ENCODE measurements at regions not wholly inside any gene's neighbourhood (a gene's known extent, or its start where the extent isn't known, plus 50 kb on each side); places are given as distances from the start of the nearest gene placed in this dataset.

GRCh38 chr10:128693493-128694131 lies 567.4 kb upstream of the MKI67 start:
- DNase-seq = no peak

DNA sequence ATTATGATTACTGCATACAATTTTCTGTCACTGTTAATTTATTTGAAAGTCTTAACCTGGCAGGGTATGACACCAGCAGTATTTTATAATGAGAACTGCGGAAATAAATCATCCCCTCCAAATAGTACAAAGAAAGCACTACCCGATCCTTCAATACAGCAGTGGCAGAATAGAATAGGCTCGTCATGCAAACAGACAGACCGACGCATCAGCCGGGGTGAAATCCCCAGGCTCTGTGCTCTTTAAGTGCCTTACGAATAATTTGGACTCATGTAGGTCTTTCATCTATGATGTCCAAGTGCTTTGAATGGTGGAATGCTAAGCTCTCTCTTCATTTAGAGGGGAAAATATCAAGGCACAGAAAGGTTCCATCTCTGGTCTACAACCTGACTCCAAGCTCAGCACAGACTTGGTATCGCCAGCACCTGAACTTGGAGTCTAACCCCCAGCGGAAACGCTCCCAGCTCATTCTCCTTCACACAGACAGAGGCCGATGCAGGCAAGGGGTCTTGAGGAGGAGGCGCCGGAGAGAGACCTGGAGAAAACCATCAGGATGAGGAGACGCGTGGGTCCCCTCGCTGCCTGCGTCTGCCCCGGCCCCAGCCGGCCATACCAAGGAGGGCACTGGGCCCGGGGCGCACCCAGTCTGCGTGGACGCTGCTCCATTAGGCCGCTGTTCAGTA lies 568.1 kb upstream of the MKI67 start:
- DNase-seq = no peak

- DNase-seq = no peak
Observed at GRCh38 chr10:128694851-128695725, 568.9 kb upstream of the MKI67 start.

- DNase-seq = no peak
Observed at GRCh38 chr10:128695931-128696330, 569.7 kb upstream of the MKI67 start.

GRCh38 chr10:128697437-128697836 lies 571.2 kb upstream of the MKI67 start:
- no peak for DNase-seq

GRCh38 chr10:128701381-128701780 lies 575.2 kb upstream of the MKI67 start:
- no peak for DNase-seq

DNA sequence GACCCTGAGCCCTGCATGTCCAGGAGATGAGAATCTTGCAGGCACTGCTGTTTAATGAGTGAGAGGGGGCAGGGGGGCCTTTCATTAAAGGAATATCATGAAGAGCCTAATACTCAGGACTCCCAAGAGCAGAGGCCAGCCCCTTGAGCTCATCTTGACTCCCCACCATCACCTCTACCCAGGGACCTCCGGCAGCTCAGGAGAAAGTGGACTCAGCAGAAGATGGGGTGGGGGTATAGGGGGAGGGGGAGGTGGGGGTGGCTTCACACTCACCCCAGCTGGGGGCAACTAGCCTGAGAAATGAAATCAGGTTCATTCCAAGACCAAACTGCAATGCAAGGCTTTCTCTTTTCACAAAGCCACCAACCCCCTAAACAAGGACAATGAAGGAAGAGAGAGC lies 575.6 kb upstream of the MKI67 start:
- no peak for DNase-seq

DNA sequence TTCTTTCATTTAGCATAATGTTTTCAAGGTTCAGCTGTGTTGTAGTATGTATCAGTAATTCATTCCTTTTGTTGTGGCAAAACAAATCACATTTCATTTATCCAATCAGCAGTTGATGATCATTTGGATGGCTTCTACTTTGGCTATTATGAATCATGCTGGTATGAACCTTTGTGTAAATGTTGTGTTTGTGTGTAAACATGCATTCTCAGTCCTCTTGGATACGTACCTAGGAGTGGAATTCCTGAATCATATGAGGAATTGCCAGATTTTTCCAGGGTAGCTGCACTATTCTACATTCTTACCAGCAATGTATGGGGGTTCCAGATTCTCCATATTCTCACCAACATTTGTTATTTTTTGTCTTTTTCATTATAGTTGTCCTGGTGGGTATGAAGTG lies 578.5 kb upstream of the MKI67 start:
- no peak for DNase-seq

DNA sequence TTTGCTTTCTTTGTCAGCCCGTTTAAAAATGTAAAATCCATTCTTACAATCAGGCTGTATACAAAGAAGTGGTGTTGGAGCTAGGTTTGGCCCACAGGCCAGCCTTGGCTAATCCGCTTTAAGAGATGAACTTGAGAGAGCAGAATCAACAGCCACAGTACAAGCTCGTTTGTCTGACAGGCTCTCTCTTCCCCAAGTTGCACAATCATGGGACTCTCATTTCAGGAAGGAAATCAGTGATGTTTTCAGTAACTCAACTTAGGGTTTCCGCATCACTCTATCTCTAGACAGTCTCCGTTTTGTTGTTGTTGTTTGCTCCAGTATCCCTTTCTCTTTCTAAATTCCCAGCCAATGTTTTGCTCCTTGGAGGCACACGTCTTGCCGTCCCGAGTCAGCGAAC lies 582.0 kb upstream of the MKI67 start:
- no peak for DNase-seq

GRCh38 chr10:128709686-128710085 lies 583.5 kb upstream of the MKI67 start:
- no peak for DNase-seq

GRCh38 chr10:128710098-128710797 lies 584.0 kb upstream of the MKI67 start:
- no peak for DNase-seq

GRCh38 chr10:128710798-128711183 lies 584.6 kb upstream of the MKI67 start:
- DNase-seq = no peak

- no peak for DNase-seq
Observed at GRCh38 chr10:128711806-128712205, 585.6 kb upstream of the MKI67 start.

DNA sequence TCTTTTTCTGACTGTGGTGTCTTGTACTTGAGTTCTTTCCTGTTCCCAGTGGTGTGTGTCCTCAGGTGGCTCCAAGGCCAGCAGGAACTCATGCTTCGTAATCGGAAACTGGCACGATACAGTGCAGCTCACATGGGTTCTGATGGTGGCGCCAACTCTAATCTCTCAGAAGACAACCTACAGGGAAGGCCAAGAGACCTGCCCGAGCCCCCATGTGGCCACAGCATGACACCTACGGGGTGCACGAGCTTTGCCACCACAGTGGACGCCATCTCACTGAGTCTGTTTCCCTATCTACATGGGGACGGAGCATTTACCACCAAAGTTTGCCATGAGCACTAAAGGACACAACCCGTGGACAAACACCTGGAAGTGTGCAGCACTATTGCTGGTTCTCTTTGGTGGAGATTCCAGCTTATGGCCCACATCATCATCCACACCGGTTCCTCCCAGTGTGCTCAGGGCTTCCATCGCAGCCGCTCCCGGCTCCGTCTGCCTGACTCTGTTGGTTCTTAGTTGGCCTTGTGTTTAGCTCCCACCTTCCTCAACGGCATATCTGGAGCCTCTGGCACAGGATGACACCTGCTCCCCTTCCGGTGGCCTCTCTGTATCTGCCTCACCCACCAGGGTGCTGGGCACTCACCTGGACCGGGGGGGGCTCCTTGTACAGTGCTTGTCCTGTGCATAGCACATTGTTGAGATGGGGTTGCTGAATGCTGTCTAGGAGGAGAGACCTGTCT lies 586.6 kb upstream of the MKI67 start:
- DNase-seq = no peak

DNA sequence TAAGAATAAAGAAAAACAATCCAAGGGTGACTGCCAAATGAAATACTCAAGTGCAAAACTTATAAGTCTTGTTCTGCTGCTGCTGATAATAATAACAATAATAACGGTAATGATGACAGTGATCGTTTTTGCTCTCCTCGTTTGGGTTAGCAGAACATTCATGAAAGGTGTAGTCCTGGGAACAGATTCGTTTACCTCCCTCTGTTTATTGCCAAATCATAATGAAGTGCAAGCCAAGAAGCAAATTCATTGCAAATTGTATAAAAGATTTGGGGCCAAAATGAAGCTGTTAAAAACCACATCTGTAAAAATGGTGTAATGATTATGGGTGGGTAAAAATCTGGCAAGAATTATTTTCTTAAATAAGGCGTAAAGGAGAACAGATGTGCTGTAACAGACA lies 587.2 kb upstream of the MKI67 start:
- DNase-seq = no peak

- no peak for DNase-seq
Observed at GRCh38 chr10:128713874-128714570, 587.8 kb upstream of the MKI67 start.

GRCh38 chr10:128714644-128715415 lies 588.6 kb upstream of the MKI67 start:
- DNase-seq = no peak

GRCh38 chr10:128716181-128716580 lies 590.0 kb upstream of the MKI67 start:
- DNase-seq = no peak

DNA sequence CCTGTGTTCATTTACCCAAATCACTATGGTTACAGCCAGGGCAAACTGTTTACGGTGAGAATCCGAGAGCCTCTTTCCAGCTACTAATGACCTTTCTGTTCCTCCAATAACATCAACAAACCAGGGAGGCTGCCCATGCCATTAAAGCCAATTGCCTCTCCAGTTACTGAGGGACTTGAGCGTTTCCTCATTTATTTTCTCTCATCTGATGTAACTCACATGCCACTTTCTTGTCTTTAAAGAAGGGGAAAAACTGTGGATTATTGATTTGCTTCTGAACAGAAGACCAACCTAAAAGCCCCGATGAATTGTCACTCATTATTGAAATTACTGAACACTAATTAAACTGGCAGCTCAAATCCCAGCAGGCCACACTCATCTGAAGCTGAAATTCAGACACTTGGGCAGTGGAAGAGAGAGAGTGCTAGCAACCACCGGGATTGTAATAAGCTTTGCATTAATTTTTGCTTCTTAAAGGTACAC lies 595.8 kb upstream of the MKI67 start:
- no peak for DNase-seq

GRCh38 chr10:128722947-128723346 lies 596.7 kb upstream of the MKI67 start:
- no peak for DNase-seq

DNA sequence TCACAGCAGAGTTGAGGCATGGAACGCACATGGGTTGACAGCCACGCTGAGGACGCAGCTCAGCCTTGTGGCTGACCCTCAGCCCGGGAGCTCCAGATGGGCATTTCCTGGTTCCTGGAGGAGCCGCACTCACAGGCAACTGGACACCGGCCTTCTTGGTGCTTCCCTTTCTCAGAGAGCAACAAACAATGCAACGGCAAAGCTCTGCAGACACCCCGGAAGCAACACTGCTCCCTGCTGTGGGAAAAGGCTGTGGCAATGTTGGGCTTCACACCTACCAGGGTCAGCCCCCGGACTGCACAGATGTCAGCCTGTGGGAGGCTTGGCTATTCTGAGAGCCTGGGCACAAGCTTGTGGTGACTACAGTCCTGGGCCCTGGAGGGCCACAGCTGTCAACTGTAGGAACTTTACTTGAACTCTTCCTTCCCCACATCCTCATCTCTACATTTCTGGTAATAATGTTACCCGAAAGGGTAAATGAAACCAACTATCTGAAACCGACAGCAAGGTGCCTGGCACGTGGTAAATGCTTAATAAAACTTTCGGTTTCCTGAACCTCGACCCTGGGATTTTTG lies 597.5 kb upstream of the MKI67 start:
- no peak for DNase-seq

Measured in stimulated activated CD4-positive, alpha-beta T cell treated with anti-CD3 and anti-CD28 coated beads, Interleukin-4, amount 100 ng/mL, for 1 hour (primary cell).